ENCODE measurements at regions not wholly inside any gene's neighbourhood (a gene's known extent, or its start where the extent isn't known, plus 50 kb on each side); places are given as distances from the start of the nearest gene placed in this dataset.
"Not testable (repeated sequence)": the region's sequence is repeated elsewhere in the genome, so short reads cannot be mapped to it uniquely, and the experiment has no call there.

DNA sequence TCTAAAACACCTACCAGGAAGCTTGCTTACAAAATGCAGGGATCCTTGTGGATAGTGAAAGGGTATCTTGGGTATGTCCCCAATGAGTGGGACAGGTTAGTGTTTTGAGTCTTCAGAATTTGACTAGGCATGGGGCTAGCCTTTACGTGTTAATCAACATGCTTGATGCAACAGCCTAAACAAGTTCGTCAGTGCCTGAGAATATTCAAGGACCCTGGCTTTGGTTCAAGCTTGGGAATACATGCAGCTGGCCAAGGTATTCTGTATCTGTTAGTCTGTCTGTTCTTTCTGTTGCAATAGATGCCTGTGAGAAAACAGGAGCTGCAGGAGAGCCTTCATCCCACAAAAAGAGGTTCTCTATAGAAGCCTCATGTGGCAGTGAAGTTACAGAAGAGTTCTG lies 149.5 kb downstream of the CCNG2 start:
- DNase-seq (ENCODE audit: low spot score): no peak

DNA sequence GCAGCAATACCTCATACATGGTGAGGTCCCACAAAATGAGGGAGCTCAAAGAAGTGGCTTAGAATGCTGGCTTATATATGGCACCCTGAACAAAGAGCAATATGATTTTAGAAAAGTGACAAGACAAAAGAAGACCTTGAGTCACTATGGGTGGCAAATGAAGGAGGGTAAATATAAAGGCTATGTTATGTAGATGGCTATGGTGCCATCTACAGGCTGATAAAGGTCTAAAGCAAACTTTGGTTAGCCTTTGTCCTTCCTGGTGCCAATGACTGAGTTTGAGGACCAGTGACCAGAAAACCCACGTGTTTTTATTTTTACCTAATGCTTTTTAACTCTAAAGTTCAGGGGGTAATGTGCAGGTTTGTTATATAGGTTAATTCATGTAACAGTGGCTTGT lies 151.8 kb downstream of the CCNG2 start:
- peak; percentile 70 for DNase-seq (ENCODE audit: low spot score)

DNA sequence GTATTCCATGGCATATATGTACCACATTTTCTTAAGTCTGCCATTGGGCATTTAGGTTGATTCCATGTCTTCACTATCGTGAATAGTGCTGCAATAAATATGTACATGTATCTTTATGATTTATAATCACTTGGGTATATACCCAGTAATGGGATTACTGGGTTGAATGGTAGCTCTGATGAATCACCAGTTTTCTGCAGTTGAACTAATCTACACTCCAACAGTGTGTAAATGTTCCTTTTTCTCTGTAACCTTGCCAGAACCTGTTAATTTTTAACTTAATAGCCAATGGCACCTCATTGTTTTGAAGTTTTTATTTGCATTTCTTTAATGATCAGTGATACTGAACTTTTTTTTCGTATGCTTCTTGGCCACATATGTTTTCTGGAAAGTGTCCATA lies 152.5 kb downstream of the CCNG2 start:
- DNase-seq (ENCODE audit: low spot score): no peak

DNA sequence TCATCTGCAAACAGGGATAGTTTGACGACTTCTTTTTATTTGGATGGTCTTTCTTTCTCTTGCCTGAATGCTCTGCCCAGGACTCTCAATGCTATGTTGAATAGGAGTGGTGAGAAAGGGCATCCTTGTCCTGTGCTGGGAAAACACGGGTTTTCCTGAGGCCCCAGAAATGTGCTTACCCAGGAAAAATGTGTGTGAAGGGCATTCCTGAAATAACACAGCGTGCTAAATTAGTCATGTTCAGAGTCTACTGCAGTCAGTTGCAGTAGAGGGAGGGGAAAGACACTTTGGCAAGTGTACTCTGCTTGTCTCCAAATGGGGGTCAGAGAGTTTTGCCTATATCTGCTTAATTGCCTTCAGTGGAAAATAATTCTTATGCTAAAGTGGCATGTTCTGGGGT lies 153.9 kb downstream of the CCNG2 start:
- DNase-seq (ENCODE audit: low spot score): peak; percentile 56

DNA sequence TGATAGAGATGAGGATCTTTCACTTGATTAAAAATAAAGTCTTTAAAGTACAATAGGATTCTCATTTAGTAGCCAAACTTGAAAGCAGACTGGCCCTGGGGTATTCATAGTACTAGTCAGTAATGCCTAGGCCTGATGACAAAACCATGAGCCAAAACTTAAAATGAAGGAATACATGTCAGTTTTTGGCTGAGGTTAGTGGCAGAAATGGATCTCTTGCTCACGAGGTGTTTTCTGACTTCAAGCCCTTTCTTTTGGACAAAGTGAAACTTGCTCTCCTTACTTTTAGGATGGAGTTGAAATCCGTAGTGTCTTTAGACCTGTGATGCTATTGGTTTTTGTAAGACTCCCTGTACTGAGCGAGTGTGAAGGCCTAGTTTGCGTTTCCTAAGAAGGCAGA lies 157.7 kb downstream of the CCNG2 start:
- no peak for DNase-seq (ENCODE audit: low spot score)

DNA sequence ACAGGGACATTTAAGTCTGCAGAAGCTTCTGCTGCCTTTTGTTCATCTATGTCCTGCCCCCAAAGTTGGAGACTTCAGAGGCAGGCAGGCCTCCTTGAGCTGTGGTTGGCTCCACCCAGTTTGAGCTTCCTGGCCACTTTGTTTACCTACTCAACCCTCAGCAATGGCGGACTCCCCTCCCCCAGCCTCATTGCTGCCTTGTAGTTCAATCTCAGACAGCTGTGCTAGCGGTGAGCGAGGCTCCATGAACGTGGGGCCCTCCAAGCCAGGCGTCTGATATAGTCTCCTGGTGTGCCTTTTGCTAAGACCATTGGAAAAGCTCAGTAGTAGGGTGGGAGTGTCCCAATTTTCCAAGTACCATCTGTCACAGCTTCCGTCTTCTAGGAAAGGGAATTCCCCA lies 170.1 kb downstream of the CCNG2 start:
- no peak for DNase-seq (ENCODE audit: low spot score)

DNA sequence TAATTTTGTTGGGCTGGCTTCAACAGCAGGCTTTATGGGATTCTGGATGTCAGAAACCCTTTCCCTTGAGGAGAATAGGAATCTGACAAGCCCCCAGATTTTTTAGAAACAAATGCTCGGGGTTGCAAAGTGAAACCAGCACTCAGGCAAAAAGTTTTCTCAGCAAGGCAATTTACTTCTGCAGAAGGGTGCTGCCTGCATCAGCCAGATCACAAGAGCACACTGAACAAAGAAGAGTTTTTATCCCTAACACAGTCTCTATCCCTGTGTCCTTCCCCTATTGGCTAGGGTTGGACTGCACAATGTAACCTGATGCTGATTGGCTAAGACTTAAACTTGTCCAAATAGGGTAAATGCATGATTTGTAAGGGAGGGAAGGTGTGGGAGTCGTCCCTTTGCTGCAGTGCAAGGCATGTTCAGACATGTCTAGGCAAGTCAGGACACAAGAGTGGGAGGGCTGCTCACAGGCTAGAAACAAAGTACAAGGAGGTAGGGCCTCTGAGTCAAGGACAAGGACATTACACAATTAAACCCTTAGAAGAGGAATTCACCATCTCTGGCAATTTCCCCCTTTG lies 175.8 kb downstream of the CCNG2 start:
- no peak for DNase-seq (ENCODE audit: low spot score)

DNA sequence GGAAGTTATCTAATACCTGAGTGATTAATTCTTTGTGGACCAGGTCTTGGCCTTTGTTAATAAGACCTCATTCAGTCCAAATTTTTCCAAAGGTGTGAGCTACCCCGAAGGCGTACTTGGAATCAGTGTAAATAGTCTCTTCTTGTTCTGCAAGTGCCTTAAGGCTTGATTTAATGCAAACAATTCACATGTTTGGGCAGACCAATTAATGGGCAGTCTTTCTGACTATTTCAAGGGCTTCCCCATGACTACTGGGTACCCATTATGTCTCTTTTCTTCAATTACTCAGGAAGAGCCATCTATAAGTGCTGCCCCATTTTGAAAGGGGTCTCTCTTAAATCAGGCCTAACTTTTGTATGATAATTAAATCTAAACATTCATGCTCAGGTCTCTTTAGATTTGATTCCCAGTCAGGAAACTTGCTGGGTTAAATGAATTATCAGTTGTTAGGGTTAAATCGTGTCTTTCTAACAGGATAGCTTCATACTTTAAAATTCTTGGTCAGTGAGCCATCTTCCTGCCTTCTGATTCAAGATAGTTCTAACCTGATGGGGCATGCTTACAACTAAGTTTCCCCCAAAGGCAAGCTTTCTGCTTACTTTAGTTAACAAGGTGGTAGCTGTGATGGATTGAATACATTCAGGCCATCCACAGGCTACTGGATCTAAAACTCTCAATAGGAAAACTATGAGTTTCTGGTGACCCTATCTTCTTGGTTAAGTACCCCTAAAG lies 179.6 kb downstream of the CCNG2 start:
- DNase-seq (ENCODE audit: low spot score): peak; percentile 15

DNA sequence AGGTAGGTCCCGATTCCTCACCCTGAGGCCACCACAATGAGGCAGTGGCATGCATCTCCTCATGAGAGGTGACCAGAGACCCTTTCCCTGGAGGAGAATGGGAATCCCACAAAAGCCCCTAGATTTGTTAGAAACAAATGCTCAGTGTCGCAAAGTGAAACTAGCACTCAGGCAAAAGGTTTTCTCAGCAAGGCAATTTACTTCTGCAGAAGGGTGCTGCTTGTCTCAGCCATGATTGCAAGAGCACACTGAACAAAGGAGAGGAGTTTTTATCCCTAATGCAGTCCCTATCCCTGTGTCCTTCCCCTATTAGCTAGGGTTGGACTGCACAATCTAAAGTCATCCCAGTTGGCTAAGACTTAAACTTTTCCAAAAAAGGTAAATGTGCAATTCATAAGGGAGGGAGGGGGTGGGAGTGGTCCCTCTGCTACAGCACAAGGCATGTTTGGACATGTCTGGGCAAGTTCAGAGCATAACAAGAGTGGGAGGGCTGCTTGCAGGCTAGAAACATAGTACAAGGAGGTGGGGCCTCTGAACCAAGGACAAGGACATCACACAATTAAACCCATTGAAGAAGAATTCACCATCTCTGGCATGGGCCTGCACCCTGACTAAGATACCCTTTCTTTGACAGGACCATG lies 185.3 kb downstream of the CCNG2 start:
- DNase-seq (ENCODE audit: low spot score): no peak

DNA sequence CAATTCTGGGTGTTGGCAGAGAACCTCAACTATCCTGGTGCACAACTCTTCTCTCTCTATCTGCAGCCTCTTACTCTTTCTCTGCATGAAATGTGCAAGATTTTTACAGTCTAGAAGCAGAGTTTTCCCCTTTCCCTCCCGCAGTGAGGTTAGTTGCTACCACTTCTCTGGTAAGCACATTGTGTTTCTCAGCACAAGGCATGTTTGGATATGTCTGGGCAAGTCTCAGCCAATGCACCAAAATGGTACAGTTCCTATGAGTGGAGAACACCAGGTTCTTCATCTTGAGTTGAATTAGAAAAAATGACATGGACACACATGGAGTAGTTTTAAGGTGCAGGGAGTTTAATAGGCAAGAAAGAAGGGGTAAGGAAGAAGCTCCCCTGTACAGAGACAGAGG lies 187.0 kb downstream of the CCNG2 start:
- no peak for DNase-seq (ENCODE audit: low spot score)

DNA sequence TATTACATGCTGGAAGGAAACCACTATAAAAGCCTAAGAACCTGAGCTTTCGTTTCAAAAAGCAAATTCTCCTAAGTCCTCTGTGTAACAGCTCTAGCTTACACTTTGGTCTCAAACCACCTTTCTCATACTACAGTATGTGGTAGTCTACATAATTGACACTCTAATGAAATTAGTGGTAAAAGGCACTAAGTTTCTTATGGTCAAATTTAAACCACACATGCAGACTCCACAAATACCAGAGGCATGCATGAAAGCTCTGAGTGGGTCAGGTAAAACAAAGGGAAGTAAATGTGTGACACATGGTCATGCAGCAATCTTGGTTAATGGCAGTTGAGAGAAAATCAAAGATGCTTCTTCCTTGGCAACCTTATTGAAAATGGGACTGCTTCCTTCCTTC lies 187.8 kb downstream of the CCNG2 start:
- no peak for DNase-seq (ENCODE audit: low spot score)

DNA sequence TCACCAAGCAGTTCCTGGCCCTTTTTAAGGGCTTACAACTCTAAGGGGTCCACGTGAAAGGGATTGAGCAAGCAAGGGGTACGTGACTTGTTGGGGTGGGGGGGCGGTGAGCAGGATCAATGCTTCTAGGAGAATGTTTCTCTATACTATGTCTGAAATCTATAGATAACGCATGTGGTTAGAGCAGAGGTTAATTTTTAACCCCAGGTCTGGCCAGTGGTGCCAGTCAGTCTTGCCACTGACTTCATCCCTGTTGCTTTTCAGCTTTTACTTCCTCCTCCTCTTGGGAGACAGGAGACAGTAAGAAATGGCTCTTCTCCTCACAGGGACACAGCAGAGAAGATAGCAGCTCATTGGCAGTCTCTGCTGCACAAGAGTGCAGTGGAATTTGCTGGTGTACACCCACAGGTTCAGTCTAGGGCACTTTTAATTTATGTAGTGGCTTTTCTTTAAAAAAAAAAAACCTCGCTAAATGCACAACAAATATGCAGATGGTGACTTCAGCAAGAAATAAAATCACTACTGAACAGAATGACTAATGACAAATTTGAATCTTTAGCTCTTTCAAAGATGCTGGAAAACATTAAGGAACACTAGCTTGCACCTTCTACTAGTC lies 190.5 kb downstream of the CCNG2 start:
- DNase-seq (ENCODE audit: low spot score): peak; percentile 29

DNA sequence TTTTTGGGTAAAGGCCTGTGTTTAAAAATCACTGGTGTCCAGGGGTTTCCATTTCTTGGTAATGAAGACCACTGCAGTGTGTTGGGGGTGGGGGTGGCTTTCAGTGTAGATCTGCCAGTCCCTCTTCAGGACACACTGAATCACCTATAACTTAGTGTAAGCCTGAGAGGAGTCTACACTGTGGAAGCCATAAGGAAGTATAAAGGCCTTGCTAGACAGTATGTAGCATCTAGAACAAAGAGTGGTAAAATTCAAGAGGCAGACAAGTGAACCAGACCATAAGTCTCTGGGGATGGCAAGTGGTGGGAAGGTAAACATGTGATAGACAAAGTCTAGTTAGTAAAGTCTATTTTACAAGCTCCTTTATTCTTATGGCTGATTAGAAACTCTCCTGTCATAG lies 191.8 kb downstream of the CCNG2 start:
- DNase-seq (ENCODE audit: low spot score): no peak

DNA sequence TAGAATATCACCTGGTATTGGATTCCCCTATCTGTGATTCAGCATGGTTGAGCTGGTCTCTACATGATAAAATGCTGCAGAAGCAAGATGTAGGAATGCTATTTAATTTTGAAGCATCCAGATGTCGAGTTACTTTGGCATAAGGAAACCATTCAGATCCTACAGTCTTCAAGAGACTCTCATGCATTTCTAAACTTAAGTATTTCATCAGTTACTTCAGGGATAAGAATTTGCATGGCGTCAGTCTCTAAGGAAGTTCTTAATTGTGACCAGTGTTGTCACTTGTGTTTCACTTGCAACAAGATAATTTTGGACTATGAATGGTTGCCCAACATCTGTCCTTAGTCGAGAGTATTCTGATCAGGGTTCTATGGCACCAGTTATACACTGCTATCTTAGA lies 192.4 kb downstream of the CCNG2 start:
- peak; percentile 34 for DNase-seq (ENCODE audit: low spot score)

DNA sequence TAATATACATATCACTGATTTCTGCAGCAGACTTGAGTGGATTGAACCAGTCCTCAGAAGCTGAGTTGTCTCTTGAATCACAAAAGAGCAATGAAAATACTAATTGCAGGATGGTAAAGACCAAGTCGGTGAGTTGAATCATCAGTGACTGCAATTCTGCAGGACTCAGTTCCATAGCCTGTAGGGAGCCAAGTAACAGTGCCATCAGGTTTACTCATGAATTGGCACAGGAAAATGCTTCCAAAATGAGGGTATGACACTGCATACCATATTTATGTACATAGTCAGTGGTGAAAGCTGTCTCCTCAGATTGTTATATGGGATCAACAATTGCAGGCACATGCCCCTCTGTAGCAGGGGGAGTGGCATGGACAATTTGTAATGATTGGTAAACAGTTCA lies 192.8 kb downstream of the CCNG2 start:
- DNase-seq (ENCODE audit: low spot score): peak; percentile 74

DNA sequence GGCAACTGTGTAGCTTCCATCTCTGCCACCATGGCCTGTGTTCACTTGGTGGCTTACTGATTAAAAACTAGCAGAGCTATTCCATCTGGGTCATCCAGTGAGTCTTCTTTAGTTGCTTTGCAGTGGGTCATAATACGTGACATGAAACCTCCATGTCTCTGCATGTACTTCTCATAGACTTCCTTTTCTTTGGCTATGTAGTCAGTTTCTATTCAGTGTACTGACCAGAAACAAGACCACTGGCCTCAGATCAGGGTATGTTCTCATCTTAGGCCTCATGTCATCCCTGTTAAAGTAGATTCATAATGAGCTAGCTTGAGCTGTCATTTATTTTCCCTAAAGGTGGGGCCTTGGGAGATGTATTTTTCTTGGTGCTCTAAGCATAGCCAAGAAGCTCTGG lies 195.2 kb downstream of the CCNG2 start:
- DNase-seq (ENCODE audit: low spot score): no peak

DNA sequence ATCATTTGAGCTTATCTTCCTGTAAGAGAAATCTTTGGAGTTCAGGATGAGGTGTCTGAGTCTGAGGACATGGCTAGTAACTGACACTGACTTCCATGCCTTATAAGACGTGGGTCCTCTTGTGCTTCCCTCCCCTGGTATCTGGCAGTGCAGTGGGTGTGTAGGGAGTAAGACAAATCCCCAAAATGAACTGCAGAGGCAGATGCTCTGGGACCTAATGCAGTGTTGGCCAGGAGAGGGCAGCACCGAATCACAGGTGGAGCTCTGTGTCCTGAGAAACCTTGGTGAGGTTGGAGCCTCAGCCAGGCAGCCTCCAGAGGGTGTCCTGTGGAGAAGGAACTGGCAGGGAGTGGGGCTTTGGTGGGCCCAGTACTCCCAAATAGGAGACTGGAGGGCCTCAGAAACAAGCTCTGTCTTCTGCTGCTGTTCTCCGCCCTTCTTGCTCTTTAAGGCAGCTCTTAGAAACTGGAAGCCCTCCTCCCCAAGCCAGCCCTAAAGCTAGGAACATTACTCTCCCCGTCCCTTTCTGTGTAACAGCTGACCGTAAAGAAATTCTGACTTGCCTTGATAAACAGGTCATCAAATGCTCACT lies 196.8 kb downstream of the CCNG2 start:
- not testable (repeated sequence) for DNase-seq (ENCODE audit: low spot score)

DNA sequence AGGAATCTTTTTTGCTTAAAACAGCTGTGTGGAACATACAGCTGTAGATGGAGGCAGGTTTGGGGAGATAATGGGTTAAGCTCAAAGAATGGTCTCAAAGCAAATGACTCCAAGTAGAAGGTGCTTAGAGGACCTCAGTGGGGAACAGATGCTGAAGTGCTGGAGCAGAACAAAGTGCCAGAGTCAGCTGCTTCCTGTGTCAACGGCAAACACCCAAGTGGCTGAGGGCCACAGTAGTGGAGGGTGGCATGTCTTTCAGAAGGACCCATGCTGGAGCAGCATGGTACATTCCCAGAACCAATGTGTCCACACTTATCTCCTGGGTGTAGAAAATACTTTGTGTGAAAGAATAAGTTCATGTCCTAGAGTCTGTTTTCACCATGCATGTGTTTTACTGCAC lies 197.5 kb downstream of the CCNG2 start:
- no peak for DNase-seq (ENCODE audit: low spot score)

DNA sequence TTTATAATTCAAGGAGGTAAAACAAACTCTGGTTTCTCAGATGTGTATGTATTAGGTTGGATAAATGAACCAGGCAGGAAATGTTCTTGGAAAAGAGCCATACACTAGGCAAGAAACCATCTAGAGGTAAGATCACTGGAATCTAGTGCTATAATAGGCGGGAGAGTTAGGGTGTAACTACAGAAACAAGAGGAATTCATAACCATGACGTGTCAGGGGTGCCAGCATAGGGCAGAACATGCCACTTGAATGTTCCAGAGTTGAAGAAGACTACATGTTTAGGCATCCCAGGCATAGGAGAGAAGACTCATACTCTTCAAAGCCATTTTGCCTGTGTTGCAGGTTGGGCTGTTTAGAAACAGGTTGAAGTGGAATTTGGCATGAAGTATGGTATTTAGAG lies 198.7 kb downstream of the CCNG2 start:
- DNase-seq (ENCODE audit: low spot score): no peak

DNA sequence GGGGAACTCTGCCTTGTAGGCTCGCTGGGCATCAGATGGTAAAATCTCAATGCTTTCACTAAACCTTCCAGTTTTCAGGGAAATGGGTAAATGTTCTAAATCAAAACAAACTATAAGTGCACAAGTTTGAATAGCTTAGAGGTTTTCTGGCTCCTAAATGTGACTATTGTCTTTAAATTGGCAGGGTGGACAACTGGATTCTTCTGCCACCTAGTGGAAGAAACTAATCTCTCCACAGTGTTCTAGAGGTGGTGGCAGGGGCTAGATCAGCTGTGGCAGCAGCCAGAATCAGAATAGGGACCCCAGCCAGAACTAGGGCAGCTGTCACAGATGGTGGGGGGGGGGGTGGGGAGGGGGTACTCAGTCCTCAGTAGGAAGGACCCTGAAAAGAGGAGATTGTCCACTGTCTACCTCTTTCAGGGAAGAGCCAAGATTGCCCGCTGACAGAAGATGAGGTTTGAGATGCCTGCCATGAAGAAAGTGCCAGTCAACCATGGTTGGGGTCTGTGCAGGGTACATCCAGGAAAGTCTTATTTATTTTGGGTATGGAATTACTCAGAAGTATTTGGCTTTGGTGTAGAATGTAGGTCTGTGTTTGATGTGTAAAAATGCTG lies 201.4 kb downstream of the CCNG2 start:
- peak; percentile 78 for DNase-seq (ENCODE audit: low spot score)

DNA sequence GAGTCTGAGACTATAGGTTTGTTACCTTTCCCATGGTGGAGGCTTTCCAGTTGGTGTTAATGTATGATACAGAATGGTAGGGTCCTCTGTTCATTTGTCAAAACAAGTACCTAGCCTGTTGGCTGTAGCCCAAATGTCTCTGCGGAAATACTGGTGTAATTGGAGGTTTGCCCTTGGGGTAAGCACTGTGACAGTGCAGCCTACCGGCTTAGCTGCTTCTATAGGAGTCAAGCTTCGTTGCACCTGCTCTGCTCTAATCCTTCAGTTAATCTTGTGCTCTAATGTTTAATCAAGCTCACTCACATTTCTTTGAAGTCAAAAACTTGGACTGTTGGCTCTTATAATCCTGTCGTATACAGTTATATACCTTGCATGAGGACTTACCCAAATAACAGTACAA lies 203.4 kb downstream of the CCNG2 start:
- no peak for DNase-seq (ENCODE audit: low spot score)

DNA sequence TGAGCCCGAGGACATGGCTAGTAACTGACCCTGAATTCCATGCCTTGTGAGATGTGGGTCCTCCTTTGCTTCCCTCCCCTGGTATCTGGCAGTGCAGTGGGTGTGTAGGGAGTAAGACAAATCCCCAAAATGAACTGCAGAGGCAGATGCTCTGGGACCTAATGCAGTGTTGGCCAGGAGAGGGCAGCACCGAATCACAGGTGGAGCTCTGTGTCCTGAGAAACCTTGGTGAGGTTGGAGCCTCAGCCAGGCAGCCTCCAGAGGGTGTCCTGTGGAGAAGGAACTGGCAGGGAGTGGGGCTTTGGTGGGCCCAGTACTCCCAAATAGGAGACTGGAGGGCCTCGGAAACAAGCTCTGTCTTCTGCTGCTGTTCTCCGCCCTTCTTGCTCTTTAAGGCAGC lies 209.9 kb downstream of the CCNG2 start:
- not testable (repeated sequence) for DNase-seq (ENCODE audit: low spot score)

Data from AG08395 (cell line).